ENCODE measurements at regions not wholly inside any gene's neighbourhood (a gene's known extent, or its start where the extent isn't known, plus 50 kb on each side); places are given as distances from the start of the nearest gene placed in this dataset.

- TF ChIP-seq MAZ (IDR thresholded peaks at IDR 0.05; ENCODE audit: borderline replicate concordance, low read depth, low read length) = no peak
- TF ChIP-seq CTCF (IDR thresholded peaks at IDR 0.05) = no peak
- no peak for TF ChIP-seq CBX2 (IDR thresholded peaks at IDR 0.05; ENCODE audit: borderline replicate concordance, low read depth)
- no peak for TF ChIP-seq POLR2A (IDR thresholded peaks at IDR 0.05; ENCODE audit: low read length)
- no peak for TF ChIP-seq MYC (IDR thresholded peaks at IDR 0.05; ENCODE audit: borderline replicate concordance, low read length)
- no peak for TF ChIP-seq PHF8 (IDR thresholded peaks at IDR 0.05; ENCODE audit: borderline replicate concordance, low read depth)
- no peak for TF ChIP-seq JUN (IDR thresholded peaks at IDR 0.05)
- TF ChIP-seq KDM1A (IDR thresholded peaks at IDR 0.05; ENCODE audit: low read depth) = no peak
- no peak for TF ChIP-seq PBX3 (IDR thresholded peaks at IDR 0.05)
- no peak for TF ChIP-seq FOSL2 (IDR thresholded peaks at IDR 0.05)
- no peak for TF ChIP-seq FOSL2 (CRISPR knock-in tag; IDR thresholded peaks at IDR 0.05)
Measured at GRCh38 chr3:806006-806405, 286.8 kb upstream of the CNTN6 start.
